ENCODE measurements at regions not wholly inside any gene's neighbourhood (a gene's known extent, or its start where the extent isn't known, plus 50 kb on each side); places are given as distances from the start of the nearest gene placed in this dataset.

GRCh38 chr9:18233311-18233710 lies 240.6 kb upstream of the ADAMTSL1 start:
- DNase-seq = no peak

- DNase-seq = no peak
These were observed 240.0 kb upstream of the ADAMTSL1 start for GRCh38 chr9:18233776-18234445.

- DNase-seq = no peak
These were observed 238.6 kb upstream of the ADAMTSL1 start for GRCh38 chr9:18235181-18235908.

GRCh38 chr9:18236336-18236735 lies 237.6 kb upstream of the ADAMTSL1 start:
- no peak for DNase-seq

- DNase-seq = no peak
These were observed 236.2 kb upstream of the ADAMTSL1 start for GRCh38 chr9:18237776-18238175.

GRCh38 chr9:18238254-18238653 lies 235.7 kb upstream of the ADAMTSL1 start:
- no peak for DNase-seq

GRCh38 chr9:18238752-18239447 lies 235.1 kb upstream of the ADAMTSL1 start:
- DNase-seq = no peak

- DNase-seq = no peak
These were observed 233.7 kb upstream of the ADAMTSL1 start for GRCh38 chr9:18240213-18240612.

GRCh38 chr9:18245911-18246310 lies 228.0 kb upstream of the ADAMTSL1 start:
- DNase-seq = no peak

GRCh38 chr9:18250053-18250452 lies 223.9 kb upstream of the ADAMTSL1 start:
- DNase-seq = no peak

- no peak for DNase-seq
These were observed 220.0 kb upstream of the ADAMTSL1 start for GRCh38 chr9:18253950-18254349.

- DNase-seq = peak; percentile 72 to 84
These were observed 218.8 kb upstream of the ADAMTSL1 start for GRCh38 chr9:18255158-18255629.

GRCh38 chr9:18255747-18256146 lies 218.2 kb upstream of the ADAMTSL1 start:
- DNase-seq = no peak

- DNase-seq = peak in 1 of 2 donors; percentile 20
These were observed 217.4 kb upstream of the ADAMTSL1 start for GRCh38 chr9:18256568-18256967.

- no peak for DNase-seq
These were observed 213.4 kb upstream of the ADAMTSL1 start for GRCh38 chr9:18260521-18260920.

GRCh38 chr9:18261181-18261580 lies 212.8 kb upstream of the ADAMTSL1 start:
- no peak for DNase-seq

- no peak for DNase-seq
These were observed 210.6 kb upstream of the ADAMTSL1 start for GRCh38 chr9:18263377-18263776.

- no peak for DNase-seq
These were observed 205.6 kb upstream of the ADAMTSL1 start for GRCh38 chr9:18268381-18268780.

- DNase-seq = no peak
These were observed 204.4 kb upstream of the ADAMTSL1 start for GRCh38 chr9:18269561-18269960.

- DNase-seq = peak; percentile 37 to 42
These were observed 199.3 kb upstream of the ADAMTSL1 start for GRCh38 chr9:18274693-18275092.

- no peak for DNase-seq
These were observed 198.5 kb upstream of the ADAMTSL1 start for GRCh38 chr9:18275313-18275990.

GRCh38 chr9:18281291-18281690 lies 192.7 kb upstream of the ADAMTSL1 start:
- no peak for DNase-seq

All from right lung (tissue), 2 donors.